Liver (tissue), 8 donors: ENCODE measurements at regions not wholly inside any gene's neighbourhood (a gene's known extent, or its start where the extent isn't known, plus 50 kb on each side); places are given as distances from the start of the nearest gene placed in this dataset.

ENCODE experiments used
- DNase-seq: peaks from one replicate; pipeline ENCODE4 v3.0.0-alpha.2; 2017; ENCODE audit warnings: low spot score
- H3K27ac ChIP-seq, 2 donors: one replicate each; pipeline ENCODE4 v1.7.0; 2013; ENCODE audit warnings: inconsistent platforms in 2 of 2, low read length in 2 of 2, control low read depth in 1 of 2, low read depth in 1 of 2, mild to moderate bottlenecking in 1 of 2
- H3K27me3 ChIP-seq, 4 donors: one replicate each; pipeline versions ENCODE4 v1.6.1 to v1.7.0; 2013; ENCODE audit warnings: low read length in 3 of 4, inconsistent platforms in 1 of 4, mild to moderate bottlenecking in 1 of 4, moderate library complexity in 1 of 4; ENCODE audit not compliant: control insufficient read depth in 4 of 4, insufficient read depth in 4 of 4
- H3K36me3 ChIP-seq, 4 donors: one replicate each; pipeline versions ENCODE4 v1.6.1 to v1.7.0; 2013; ENCODE audit warnings: low read length in 3 of 4, mild to moderate bottlenecking in 3 of 4, low read depth in 1 of 4, moderate library complexity in 1 of 4; ENCODE audit not compliant: control insufficient read depth in 4 of 4, insufficient read depth in 3 of 4
- H3K4me1 ChIP-seq, 4 donors: one replicate each; pipeline versions ENCODE4 v1.6.1 to v1.7.0; 2013; ENCODE audit warnings: low read length in 3 of 4, mild to moderate bottlenecking in 3 of 4, moderate library complexity in 1 of 4; ENCODE audit not compliant: control insufficient read depth in 4 of 4, insufficient read depth in 4 of 4
- H3K4me3 ChIP-seq, 3 donors: one replicate each; pipeline versions ENCODE4 v1.6.1 to v1.7.0; 2013; ENCODE audit warnings: low read length in 3 of 3, control low read depth in 1 of 3, low read depth in 1 of 3, mild to moderate bottlenecking in 1 of 3
- H3K9ac ChIP-seq, 2 donors: one replicate each; pipeline ENCODE4 v1.7.0; 2013; ENCODE audit warnings: low read length in 2 of 2, mild to moderate bottlenecking in 2 of 2, moderate library complexity in 2 of 2, control low read depth in 1 of 2, low read depth in 1 of 2
- H3K9me3 ChIP-seq, 4 donors: one replicate each; pipeline versions ENCODE4 v1.6.1 to v1.7.0; 2013; ENCODE audit warnings: low read length in 3 of 4; ENCODE audit not compliant: control insufficient read depth in 4 of 4
- EGR1 ChIP-seq, 2 donors: IDR thresholded peaks; 2 replicates each; pipeline ENCODE4 v1.6.1; 2016 to 2018; ENCODE audit warnings: antibody characterized with exemption in 2 of 2, low read depth in 2 of 2
- FOXA1 ChIP-seq: IDR thresholded peaks from 2 replicates; pipeline ENCODE4 v1.6.1; 2016; ENCODE audit warnings: antibody characterized with exemption
- FOXA2 ChIP-seq: IDR thresholded peaks from 2 replicates; pipeline ENCODE4 v1.6.1; 2016; ENCODE audit warnings: antibody characterized with exemption
- GABPA ChIP-seq, 2 donors: IDR thresholded peaks in 1 of 2; conservative IDR thresholded peaks in 1 of 2; 2 replicates each; pipeline ENCODE4 v1.6.1; 2016; ENCODE audit warnings: antibody characterized with exemption in 2 of 2, mild to moderate bottlenecking in 1 of 2, moderate library complexity in 1 of 2
- HNF4A ChIP-seq, 2 donors: conservative IDR thresholded peaks; 2 replicates each; pipeline ENCODE4 v1.6.1; 2016; ENCODE audit warnings: antibody characterized with exemption in 2 of 2, mild to moderate bottlenecking in 2 of 2
- HNF4G ChIP-seq: IDR thresholded peaks from 2 replicates; pipeline ENCODE4 v1.6.1; 2016; ENCODE audit warnings: antibody characterized with exemption
- JUND ChIP-seq, 2 donors: IDR thresholded peaks; 2 replicates each; pipeline ENCODE4 v1.6.1; 2016; ENCODE audit warnings: antibody characterized with exemption in 2 of 2
- NR2F2 ChIP-seq: IDR thresholded peaks from 2 replicates; pipeline ENCODE4 v1.6.1; 2016; ENCODE audit warnings: antibody characterized with exemption
- RAD21 ChIP-seq, 2 donors: IDR thresholded peaks; 2 replicates each; pipeline ENCODE4 v1.6.1; 2016; ENCODE audit warnings: antibody characterized with exemption in 2 of 2, mild to moderate bottlenecking in 2 of 2
- RXRA ChIP-seq, 2 donors: IDR thresholded peaks; 2 replicates each; pipeline ENCODE4 v1.6.1; 2017 to 2018; ENCODE audit warnings: antibody characterized with exemption in 2 of 2, mild to moderate bottlenecking in 1 of 2
- SP1 ChIP-seq: IDR thresholded peaks from 2 replicates; pipeline ENCODE4 v1.6.1; 2018; ENCODE audit warnings: antibody characterized with exemption, mild to moderate bottlenecking
- TAF1 ChIP-seq: conservative IDR thresholded peaks from 2 replicates; pipeline ENCODE4 v1.6.1; 2016; ENCODE audit warnings: antibody characterized with exemption, mild to moderate bottlenecking
- YY1 ChIP-seq: IDR thresholded peaks from 2 replicates; pipeline ENCODE4 v1.6.1; 2016; ENCODE audit warnings: antibody characterized with exemption, mild to moderate bottlenecking
- WGBS: extraction: QIAGEN DNeasy Blood & Tissue Kit; methylation state at CpG from one replicate; pipeline ENCODE4 v1.1.7; 2013; 5-methylcytosine and 5-hydroxymethylcytosine counted together
- TF ChIP-seq, protein P1 (sequence below): IDR thresholded peaks from 2 replicates; pipeline ENCODE4 v1.6.1; 2016; ENCODE audit warnings: antibody characterized with exemption
- TF ChIP-seq, protein P2 (sequence below): IDR thresholded peaks from 2 replicates; pipeline ENCODE4 v1.6.1; 2016; ENCODE audit warnings: antibody characterized with exemption
- TF ChIP-seq, protein P3 (sequence below): IDR thresholded peaks from 2 replicates; pipeline ENCODE4 v1.6.1; 2016; ENCODE audit warnings: antibody characterized with exemption, mild to moderate bottlenecking
- TF ChIP-seq, protein P4 (sequence below): fragments of 150-350 bp; IDR thresholded peaks from 2 replicates; pipeline ENCODE4 v1.5.1; 2017; ENCODE audit warnings: improper control_type of control experiment, low read depth, low read length; ENCODE audit not compliant: missing input control
- TF ChIP-seq, protein P5 (sequence below): IDR thresholded peaks from 2 replicates; pipeline ENCODE4 v1.6.1; 2016; ENCODE audit warnings: antibody characterized with exemption
- donor health status: healthy.
- donor health status: healthy.
- donor health status: healthy.
- donor health status: healthy.
- donor health status: healthy.

DNA sequence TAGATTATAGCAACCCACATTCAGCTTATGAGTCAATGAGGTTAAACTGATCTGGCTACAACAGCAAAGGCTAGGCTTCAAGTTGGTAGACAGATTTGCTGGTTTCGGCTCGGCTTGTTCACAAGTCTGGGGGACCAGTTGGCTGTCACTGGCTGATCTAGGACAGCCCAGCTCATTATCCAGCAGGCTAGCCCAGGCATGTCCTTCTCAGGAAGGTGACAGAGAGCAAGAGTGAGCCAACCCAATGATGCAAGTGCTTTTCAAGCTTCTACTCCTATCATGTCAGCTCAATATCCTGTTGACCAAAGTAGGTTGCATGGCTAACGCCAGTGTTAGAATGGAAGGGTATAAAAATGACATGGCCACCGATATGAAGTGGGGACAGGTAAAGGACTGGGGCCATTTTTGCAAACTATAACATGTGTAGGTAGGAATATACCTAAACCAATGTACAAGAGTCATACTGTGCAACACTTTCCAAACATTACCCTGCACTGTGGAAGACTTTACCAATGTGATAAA is 220.9 kb upstream of the SOX21 start:
- 91% methylated on average over 4 of the region's 4 CpGs for WGBS
- no peak overlapping the region for H3K27ac ChIP-seq
- H3K9ac ChIP-seq, result no peak overlapping the region
- H3K4me1 ChIP-seq, result no peaks in the 10 kb centered on the region
- H3K36me3 ChIP-seq, result no peaks in the 10 kb centered on the region
- TF ChIP-seq GABPA (IDR thresholded peaks at IDR 0.05 in 1 of 2, conservative IDR thresholded peaks at IDR 0.05 in 1 of 2) (no peak), FOXA1 (no peak), YY1 (no peak), RXRA (IDR thresholded peaks at IDR 0.05) (no peak), FOXA2 (no peak), SP1 (no peak), TAF1 (no peak), HNF4G (no peak), NR2F2 (no peak), RAD21 (IDR thresholded peaks at IDR 0.05) (no peak), JUND (IDR thresholded peaks at IDR 0.05) (no peak), HNF4A (conservative IDR thresholded peaks at IDR 0.05) (no peak), EGR1 (IDR thresholded peaks at IDR 0.05; ENCODE audit: low read depth in 2 of 2) (no peak)
- TF ChIP-seq, protein P1, sequence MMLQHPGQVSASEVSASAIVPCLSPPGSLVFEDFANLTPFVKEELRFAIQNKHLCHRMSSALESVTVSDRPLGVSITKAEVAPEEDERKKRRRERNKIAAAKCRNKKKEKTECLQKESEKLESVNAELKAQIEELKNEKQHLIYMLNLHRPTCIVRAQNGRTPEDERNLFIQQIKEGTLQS, result no peak
- TF ChIP-seq, protein P2, sequence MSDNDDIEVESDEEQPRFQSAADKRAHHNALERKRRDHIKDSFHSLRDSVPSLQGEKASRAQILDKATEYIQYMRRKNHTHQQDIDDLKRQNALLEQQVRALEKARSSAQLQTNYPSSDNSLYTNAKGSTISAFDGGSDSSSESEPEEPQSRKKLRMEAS, result no peak
- TF ChIP-seq, protein P3, sequence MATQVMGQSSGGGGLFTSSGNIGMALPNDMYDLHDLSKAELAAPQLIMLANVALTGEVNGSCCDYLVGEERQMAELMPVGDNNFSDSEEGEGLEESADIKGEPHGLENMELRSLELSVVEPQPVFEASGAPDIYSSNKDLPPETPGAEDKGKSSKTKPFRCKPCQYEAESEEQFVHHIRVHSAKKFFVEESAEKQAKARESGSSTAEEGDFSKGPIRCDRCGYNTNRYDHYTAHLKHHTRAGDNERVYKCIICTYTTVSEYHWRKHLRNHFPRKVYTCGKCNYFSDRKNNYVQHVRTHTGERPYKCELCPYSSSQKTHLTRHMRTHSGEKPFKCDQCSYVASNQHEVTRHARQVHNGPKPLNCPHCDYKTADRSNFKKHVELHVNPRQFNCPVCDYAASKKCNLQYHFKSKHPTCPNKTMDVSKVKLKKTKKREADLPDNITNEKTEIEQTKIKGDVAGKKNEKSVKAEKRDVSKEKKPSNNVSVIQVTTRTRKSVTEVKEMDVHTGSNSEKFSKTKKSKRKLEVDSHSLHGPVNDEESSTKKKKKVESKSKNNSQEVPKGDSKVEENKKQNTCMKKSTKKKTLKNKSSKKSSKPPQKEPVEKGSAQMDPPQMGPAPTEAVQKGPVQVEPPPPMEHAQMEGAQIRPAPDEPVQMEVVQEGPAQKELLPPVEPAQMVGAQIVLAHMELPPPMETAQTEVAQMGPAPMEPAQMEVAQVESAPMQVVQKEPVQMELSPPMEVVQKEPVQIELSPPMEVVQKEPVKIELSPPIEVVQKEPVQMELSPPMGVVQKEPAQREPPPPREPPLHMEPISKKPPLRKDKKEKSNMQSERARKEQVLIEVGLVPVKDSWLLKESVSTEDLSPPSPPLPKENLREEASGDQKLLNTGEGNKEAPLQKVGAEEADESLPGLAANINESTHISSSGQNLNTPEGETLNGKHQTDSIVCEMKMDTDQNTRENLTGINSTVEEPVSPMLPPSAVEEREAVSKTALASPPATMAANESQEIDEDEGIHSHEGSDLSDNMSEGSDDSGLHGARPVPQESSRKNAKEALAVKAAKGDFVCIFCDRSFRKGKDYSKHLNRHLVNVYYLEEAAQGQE, result no peak
- H3K9me3 ChIP-seq, result peaks cover 0 to 11% (median 5%) of the 10 kb centered on the region in 4 donors
- no peak overlapping the region for H3K4me3 ChIP-seq
- H3K27me3 ChIP-seq, result no peaks in the 10 kb centered on the region
- DNase-seq, result no peak

DNA sequence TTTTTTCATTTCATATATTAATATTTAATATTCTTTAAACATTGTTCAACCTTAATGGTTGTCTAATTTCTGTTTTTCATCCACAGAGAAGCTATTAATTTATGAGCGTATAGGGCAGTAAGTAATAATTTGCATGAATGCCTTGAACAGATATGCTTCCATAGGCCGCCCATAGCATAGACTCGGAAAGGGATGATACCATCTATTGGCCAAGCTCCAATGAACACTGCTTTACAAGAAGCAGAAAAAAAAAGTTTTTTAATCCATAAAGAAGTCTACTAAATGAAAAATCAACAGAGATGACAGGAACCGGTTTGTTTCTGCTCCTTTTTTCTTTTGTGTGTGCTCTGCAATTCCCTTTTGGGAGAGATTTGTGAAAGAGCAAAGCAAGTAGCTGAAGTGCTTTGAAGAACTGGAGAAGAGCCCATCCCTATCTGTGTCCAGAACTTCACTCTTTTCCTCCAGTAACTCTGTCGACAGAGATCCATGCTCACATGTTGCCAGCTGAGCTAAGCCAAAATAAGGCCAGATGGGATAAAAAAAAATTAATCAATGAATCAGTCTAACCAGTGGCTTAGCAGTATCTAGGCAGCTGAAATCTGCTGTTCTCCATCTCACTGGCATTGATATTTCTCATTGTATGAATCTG is 215.9 kb upstream of the SOX21 start:
- WGBS, result 80% methylated on average over 5 of the region's 5 CpGs
- no peak overlapping the region for H3K27ac ChIP-seq
- TF ChIP-seq TAF1 (no peak), RAD21 (IDR thresholded peaks at IDR 0.05) (no peak), NR2F2 (no peak), JUND (IDR thresholded peaks at IDR 0.05) (no peak), RXRA (IDR thresholded peaks at IDR 0.05) (no peak), GABPA (IDR thresholded peaks at IDR 0.05 in 1 of 2, conservative IDR thresholded peaks at IDR 0.05 in 1 of 2) (no peak), HNF4A (conservative IDR thresholded peaks at IDR 0.05) (no peak), HNF4G (no peak), EGR1 (IDR thresholded peaks at IDR 0.05; ENCODE audit: low read depth in 2 of 2) (no peak), FOXA2 (no peak), FOXA1 (no peak), YY1 (no peak), SP1 (no peak)
- TF ChIP-seq, protein P4, sequence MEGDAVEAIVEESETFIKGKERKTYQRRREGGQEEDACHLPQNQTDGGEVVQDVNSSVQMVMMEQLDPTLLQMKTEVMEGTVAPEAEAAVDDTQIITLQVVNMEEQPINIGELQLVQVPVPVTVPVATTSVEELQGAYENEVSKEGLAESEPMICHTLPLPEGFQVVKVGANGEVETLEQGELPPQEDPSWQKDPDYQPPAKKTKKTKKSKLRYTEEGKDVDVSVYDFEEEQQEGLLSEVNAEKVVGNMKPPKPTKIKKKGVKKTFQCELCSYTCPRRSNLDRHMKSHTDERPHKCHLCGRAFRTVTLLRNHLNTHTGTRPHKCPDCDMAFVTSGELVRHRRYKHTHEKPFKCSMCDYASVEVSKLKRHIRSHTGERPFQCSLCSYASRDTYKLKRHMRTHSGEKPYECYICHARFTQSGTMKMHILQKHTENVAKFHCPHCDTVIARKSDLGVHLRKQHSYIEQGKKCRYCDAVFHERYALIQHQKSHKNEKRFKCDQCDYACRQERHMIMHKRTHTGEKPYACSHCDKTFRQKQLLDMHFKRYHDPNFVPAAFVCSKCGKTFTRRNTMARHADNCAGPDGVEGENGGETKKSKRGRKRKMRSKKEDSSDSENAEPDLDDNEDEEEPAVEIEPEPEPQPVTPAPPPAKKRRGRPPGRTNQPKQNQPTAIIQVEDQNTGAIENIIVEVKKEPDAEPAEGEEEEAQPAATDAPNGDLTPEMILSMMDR, result no peak
- TF ChIP-seq, protein P5, sequence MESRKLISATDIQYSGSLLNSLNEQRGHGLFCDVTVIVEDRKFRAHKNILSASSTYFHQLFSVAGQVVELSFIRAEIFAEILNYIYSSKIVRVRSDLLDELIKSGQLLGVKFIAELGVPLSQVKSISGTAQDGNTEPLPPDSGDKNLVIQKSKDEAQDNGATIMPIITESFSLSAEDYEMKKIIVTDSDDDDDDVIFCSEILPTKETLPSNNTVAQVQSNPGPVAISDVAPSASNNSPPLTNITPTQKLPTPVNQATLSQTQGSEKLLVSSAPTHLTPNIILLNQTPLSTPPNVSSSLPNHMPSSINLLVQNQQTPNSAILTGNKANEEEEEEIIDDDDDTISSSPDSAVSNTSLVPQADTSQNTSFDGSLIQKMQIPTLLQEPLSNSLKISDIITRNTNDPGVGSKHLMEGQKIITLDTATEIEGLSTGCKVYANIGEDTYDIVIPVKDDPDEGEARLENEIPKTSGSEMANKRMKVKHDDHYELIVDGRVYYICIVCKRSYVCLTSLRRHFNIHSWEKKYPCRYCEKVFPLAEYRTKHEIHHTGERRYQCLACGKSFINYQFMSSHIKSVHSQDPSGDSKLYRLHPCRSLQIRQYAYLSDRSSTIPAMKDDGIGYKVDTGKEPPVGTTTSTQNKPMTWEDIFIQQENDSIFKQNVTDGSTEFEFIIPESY, result no peak
- TF ChIP-seq, protein P1, result no peak
- TF ChIP-seq, protein P3, result no peak
- TF ChIP-seq, protein P2, result no peak
- H3K9ac ChIP-seq, result no peak overlapping the region
- peaks cover 0 to 8% (median 2%) of the 10 kb centered on the region in 4 donors for H3K9me3 ChIP-seq
- no peaks in the 10 kb centered on the region for H3K4me1 ChIP-seq
- no peaks in the 10 kb centered on the region for H3K36me3 ChIP-seq
- H3K27me3 ChIP-seq, result no peaks in the 10 kb centered on the region
- no peak for DNase-seq
- no peak overlapping the region for H3K4me3 ChIP-seq
